Activated effector memory CD4-positive, alpha-beta T cell treated with anti-CD3 and anti-CD28 coated beads, Interleukin-2, amount 50 U/mL, for 16 hours (primary cell): ENCODE measurements at regions not wholly inside any gene's neighbourhood (a gene's known extent, or its start where the extent isn't known, plus 50 kb on each side); places are given as distances from the start of the nearest gene placed in this dataset.
"Not testable (repeated sequence)": the region's sequence is repeated elsewhere in the genome, so short reads cannot be mapped to it uniquely, and the experiment has no call there.

Experiments
- DNase-seq: peaks from one replicate; pipeline ENCODE4 v3.0.0-alpha.2; 2020

GRCh38 chr12:91496337-91496736, 313.7 kb upstream of the DCN start:
- no peak for DNase-seq

- DNase-seq: no peak
Observed at GRCh38 chr12:91493308-91493707, 310.7 kb upstream of the DCN start.

GRCh38 chr12:91492648-91493047, 310.0 kb upstream of the DCN start:
- DNase-seq: no peak

GRCh38 chr12:91490667-91491311, 308.2 kb upstream of the DCN start:
- DNase-seq: no peak

- DNase-seq: no peak
Observed at GRCh38 chr12:91483471-91483985, 300.9 kb upstream of the DCN start.

- no peak for DNase-seq
Observed at GRCh38 chr12:91482231-91482630, 299.6 kb upstream of the DCN start.

- DNase-seq: no peak
Observed at GRCh38 chr12:91478500-91478899, 295.9 kb upstream of the DCN start.

- no peak for DNase-seq
Observed at GRCh38 chr12:91467686-91468085, 285.1 kb upstream of the DCN start.

GRCh38 chr12:91461061-91461460, 278.4 kb upstream of the DCN start:
- DNase-seq: no peak

- DNase-seq: no peak
Observed at GRCh38 chr12:91460469-91460868, 277.9 kb upstream of the DCN start.

- no peak for DNase-seq
Observed at GRCh38 chr12:91455321-91455720, 272.7 kb upstream of the DCN start.

GRCh38 chr12:91454179-91454578, 271.6 kb upstream of the DCN start:
- DNase-seq: no peak

- not testable (repeated sequence) for DNase-seq
Observed at GRCh38 chr12:91452464-91452863, 269.8 kb upstream of the DCN start.

- DNase-seq: no peak
Observed at GRCh38 chr12:91441993-91442952, 259.7 kb upstream of the DCN start.

GRCh38 chr12:91441246-91441645, 258.6 kb upstream of the DCN start:
- DNase-seq: no peak

GRCh38 chr12:91434081-91434480, 251.5 kb upstream of the DCN start:
- no peak for DNase-seq

- no peak for DNase-seq
Observed at GRCh38 chr12:91432755-91433154, 250.1 kb upstream of the DCN start.

- DNase-seq: no peak
Observed at GRCh38 chr12:91432089-91432488, 249.5 kb upstream of the DCN start.

GRCh38 chr12:91424506-91424905, 241.9 kb upstream of the DCN start:
- DNase-seq: no peak

GRCh38 chr12:91423693-91424050, 241.1 kb upstream of the DCN start:
- no peak for DNase-seq

GRCh38 chr12:91422811-91423692, 240.4 kb upstream of the DCN start:
- DNase-seq: no peak

GRCh38 chr12:91422127-91422526, 239.5 kb upstream of the DCN start:
- DNase-seq: no peak

- DNase-seq: no peak
Observed at GRCh38 chr12:91419809-91420208, 237.2 kb upstream of the DCN start.
